CD4-positive, alpha-beta T cell (primary cell): ENCODE measurements at regions not wholly inside any gene's neighbourhood (a gene's known extent, or its start where the extent isn't known, plus 50 kb on each side); places are given as distances from the start of the nearest gene placed in this dataset.

Experiments used
- ATAC-seq: fragments of 200-7000 bp; cut with Tn5 transposase; one replicate; pipeline ENCODE4 v1.10.0; 2022; ENCODE audit warnings: mild to moderate bottlenecking; ENCODE audit not compliant: poor library complexity
- CTCF ChIA-PET: fragments of 350-600 bp; sonication (Branson Sonifier 250); formaldehyde crosslinking; loops from one replicate; lab custom pipeline; 2021; ENCODE audit warnings: antibody characterized with exemption, inconsistent platforms; lab: Charles Lee
- POLR2A ChIA-PET: fragments of 350-600 bp; sonication (Branson Sonifier 250); formaldehyde crosslinking; loops from one replicate; lab custom pipeline; 2021; ENCODE audit warnings: antibody characterized with exemption, inconsistent platforms; lab: Charles Lee
- DNase-seq, 14 experiments: peaks; one replicate each; pipeline ENCODE4 v3.0.0-alpha.2; 2013 to 2020; ENCODE audit warnings: mixed read lengths in 2 of 14
- H3K27ac ChIP-seq, 2 donors: one replicate each; pipeline versions ENCODE4 v1.5.1 to v1.7.0; 2013; ENCODE audit warnings: low read length in 2 of 2, low read depth in 1 of 2, mild to moderate bottlenecking in 1 of 2
- H3K27me3 ChIP-seq, 2 experiments: 1 replicate in 1 of 2; 2 replicates in 1 of 2; pipeline versions ENCODE4 v1.6.1 to v1.7.0; 2013; ENCODE audit warnings: low read length in 2 of 2, control low read depth in 1 of 2, mild to moderate bottlenecking in 1 of 2, moderate library complexity in 1 of 2; ENCODE audit not compliant: insufficient read depth in 2 of 2, control insufficient read depth in 1 of 2
- H3K36me3 ChIP-seq: one replicate; pipeline ENCODE4 v1.6.1; 2013; ENCODE audit warnings: low read length, control low read depth; ENCODE audit not compliant: insufficient read depth
- H3K4me1 ChIP-seq: one replicate; pipeline ENCODE4 v1.6.1; 2013; ENCODE audit warnings: low read length, control low read depth; ENCODE audit not compliant: insufficient read depth
- H3K4me3 ChIP-seq: one replicate; pipeline ENCODE4 v1.5.1; 2013; ENCODE audit warnings: mild to moderate bottlenecking, low read length, moderate library complexity
- H3K9me3 ChIP-seq, 2 experiments: 1 replicate in 1 of 2; 2 replicates in 1 of 2; pipeline versions ENCODE4 v1.6.1 to v1.7.0; 2013; ENCODE audit warnings: low read length in 2 of 2, mild to moderate bottlenecking in 2 of 2, control low read depth in 1 of 2, moderate library complexity in 1 of 2; ENCODE audit not compliant: control insufficient read depth in 1 of 2, insufficient read depth in 1 of 2
- H3K27ac Mint-ChIP-seq: one replicate; pipeline ENCODE4 v1.8.0; 2020; ENCODE audit warnings: mixed read lengths
- H3K27me3 Mint-ChIP-seq: one replicate; pipeline ENCODE4 v1.8.0; 2021; ENCODE audit warnings: mixed read lengths
- H3K36me3 Mint-ChIP-seq: one replicate; pipeline ENCODE4 v1.8.0; 2021; ENCODE audit warnings: low read depth, mixed read lengths
- H3K4me1 Mint-ChIP-seq: one replicate; pipeline ENCODE4 v1.8.0; 2021; ENCODE audit warnings: low read depth, mixed read lengths
- H3K4me3 Mint-ChIP-seq: one replicate; pipeline ENCODE4 v1.8.0; 2020; ENCODE audit warnings: mild to moderate bottlenecking, mixed read lengths
- H3K9me3 Mint-ChIP-seq: one replicate; pipeline ENCODE4 v1.8.0; 2020; ENCODE audit warnings: mixed read lengths
- intact Hi-C, 2 experiments: fragments of 100-400 bp; cut with DNase I in 1 of 2; cut with micrococcal nuclease in 1 of 2; formaldehyde crosslinking; loops; one replicate each; pipeline versions ENCODE4 v1.15.1 to v1.9.0; 2023 to 2025; cut with DNase I, micrococcal nuclease
- TF ChIP-seq, protein P1 (sequence below): fragments of 200-600 bp; IDR thresholded peaks from one replicate; pipeline ENCODE4 v1.8.0; 2022; ENCODE audit warnings: antibody characterized with exemption, mild to moderate bottlenecking

DNA sequence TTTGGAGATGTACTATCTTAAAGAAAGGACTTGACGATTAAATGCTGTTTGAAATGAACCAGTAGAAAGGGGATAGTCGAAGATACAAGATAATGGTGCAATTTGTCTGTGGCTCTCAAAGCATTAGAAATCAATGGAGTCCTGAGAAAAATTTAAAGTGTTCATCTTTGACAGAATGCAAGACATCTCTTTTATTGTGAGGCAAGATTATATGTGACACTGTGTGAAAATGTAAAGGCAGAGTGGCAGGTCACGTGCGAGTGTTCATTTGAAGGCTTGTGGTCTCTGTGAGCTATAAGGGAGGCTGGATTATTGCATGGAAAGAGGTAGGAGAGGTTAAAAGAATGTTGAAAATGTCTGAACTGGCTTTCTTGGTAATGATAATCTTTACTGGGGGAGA, 709.2 kb downstream of the DSC3 start:
- H3K4me3 Mint-ChIP-seq: no peak overlapping the region
- H3K36me3 Mint-ChIP-seq: no peaks in the 10 kb centered on the region
- no peaks in the 10 kb centered on the region for H3K4me1 Mint-ChIP-seq
- ChIA-PET POLR2A (no interaction called here), CTCF (no interaction called here)
- peaks cover 0 to 3% of the 10 kb centered on the region in 2 experiments for H3K9me3 ChIP-seq
- no peaks in the 10 kb centered on the region for H3K4me1 ChIP-seq
- no peaks in the 10 kb centered on the region for H3K36me3 ChIP-seq
- no peak overlapping the region for H3K27ac Mint-ChIP-seq
- intact Hi-C loops: no loop called here
- ATAC-seq (no peak), DNase-seq (no peak)
- TF ChIP-seq, protein P1, sequence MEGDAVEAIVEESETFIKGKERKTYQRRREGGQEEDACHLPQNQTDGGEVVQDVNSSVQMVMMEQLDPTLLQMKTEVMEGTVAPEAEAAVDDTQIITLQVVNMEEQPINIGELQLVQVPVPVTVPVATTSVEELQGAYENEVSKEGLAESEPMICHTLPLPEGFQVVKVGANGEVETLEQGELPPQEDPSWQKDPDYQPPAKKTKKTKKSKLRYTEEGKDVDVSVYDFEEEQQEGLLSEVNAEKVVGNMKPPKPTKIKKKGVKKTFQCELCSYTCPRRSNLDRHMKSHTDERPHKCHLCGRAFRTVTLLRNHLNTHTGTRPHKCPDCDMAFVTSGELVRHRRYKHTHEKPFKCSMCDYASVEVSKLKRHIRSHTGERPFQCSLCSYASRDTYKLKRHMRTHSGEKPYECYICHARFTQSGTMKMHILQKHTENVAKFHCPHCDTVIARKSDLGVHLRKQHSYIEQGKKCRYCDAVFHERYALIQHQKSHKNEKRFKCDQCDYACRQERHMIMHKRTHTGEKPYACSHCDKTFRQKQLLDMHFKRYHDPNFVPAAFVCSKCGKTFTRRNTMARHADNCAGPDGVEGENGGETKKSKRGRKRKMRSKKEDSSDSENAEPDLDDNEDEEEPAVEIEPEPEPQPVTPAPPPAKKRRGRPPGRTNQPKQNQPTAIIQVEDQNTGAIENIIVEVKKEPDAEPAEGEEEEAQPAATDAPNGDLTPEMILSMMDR: no peak
- no peaks in the 10 kb centered on the region for H3K27me3 ChIP-seq
- H3K4me3 ChIP-seq: no peak overlapping the region
- H3K27ac ChIP-seq: no peak overlapping the region
- peaks cover 13% of the 10 kb centered on the region for H3K9me3 Mint-ChIP-seq
- no peaks in the 10 kb centered on the region for H3K27me3 Mint-ChIP-seq

DNA sequence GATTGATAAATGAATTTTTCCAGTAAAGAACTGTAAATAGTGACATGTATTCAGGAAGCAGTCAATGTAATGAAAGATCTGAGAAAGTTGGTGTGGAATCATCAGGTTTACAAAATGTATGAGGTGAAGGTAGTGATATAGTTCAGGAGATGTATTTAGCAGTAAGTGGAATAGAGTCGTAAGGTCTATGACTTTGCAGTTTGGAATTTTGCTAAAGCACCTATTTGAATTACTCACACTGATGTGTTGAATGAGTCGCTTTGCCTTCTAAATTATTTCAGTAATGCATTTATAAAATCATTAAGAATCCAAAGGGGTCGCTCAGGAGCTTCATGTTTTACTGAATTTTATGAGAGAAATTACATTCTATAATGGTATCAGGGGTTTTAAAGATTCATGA, 713.7 kb downstream of the DSC3 start:
- TF ChIP-seq, protein P1: no peak
- H3K4me1 ChIP-seq: no peaks in the 10 kb centered on the region
- DNase-seq (no peak), ATAC-seq (no peak)
- ChIA-PET POLR2A (no interaction called here), CTCF (no interaction called here)
- H3K36me3 ChIP-seq: no peaks in the 10 kb centered on the region
- H3K27me3 ChIP-seq: no peaks in the 10 kb centered on the region
- Mint-ChIP-seq H3K36me3 (no peaks in the 10 kb centered on the region), H3K4me3 (no peak overlapping the region), H3K4me1 (no peaks in the 10 kb centered on the region), H3K27ac (no peak overlapping the region), H3K9me3 (peaks cover 10% of the 10 kb centered on the region), H3K27me3 (no peaks in the 10 kb centered on the region)
- H3K27ac ChIP-seq: no peak overlapping the region
- no peak overlapping the region for H3K4me3 ChIP-seq
- peaks cover 3% of the 10 kb centered on the region in 2 experiments for H3K9me3 ChIP-seq
- intact Hi-C loops: no loop called here

DNA sequence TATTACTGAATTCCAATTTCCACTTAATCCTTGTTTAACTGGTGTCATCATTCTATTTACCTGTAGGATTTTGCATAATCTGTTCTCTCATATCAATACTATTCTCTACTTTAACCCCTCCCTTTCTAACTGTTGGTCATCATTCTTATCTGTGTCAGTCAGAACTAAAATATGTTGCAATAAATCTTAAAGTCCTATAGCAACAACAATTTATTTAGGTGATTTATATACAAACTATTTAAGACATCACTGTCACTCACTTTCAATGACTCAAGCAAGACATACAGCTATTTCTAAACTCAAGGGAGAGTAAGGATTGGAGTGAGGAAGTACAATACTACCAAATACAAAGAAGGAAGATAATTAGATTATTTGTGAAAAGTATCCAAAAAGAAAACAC, 740.4 kb downstream of the DSC3 start:
- Mint-ChIP-seq H3K36me3 (no peaks in the 10 kb centered on the region), H3K4me1 (no peaks in the 10 kb centered on the region), H3K27me3 (no peaks in the 10 kb centered on the region), H3K9me3 (peaks cover 3% of the 10 kb centered on the region), H3K27ac (no peak overlapping the region), H3K4me3 (no peak overlapping the region)
- ChIA-PET POLR2A (no interaction called here), CTCF (no interaction called here)
- Histone ChIP-seq H3K4me3 (no peak overlapping the region), H3K9me3 (peaks cover 0 to 4% of the 10 kb centered on the region in 2 experiments), H3K27ac (no peak overlapping the region), H3K27me3 (no peaks in the 10 kb centered on the region), H3K4me1 (no peaks in the 10 kb centered on the region), H3K36me3 (no peaks in the 10 kb centered on the region)
- DNase-seq (no peak), ATAC-seq (no peak)
- intact Hi-C loops: no loop called here
- TF ChIP-seq, protein P1: no peak
